GM18519 (cell line): ENCODE measurements at regions not wholly inside any gene's neighbourhood (a gene's known extent, or its start where the extent isn't known, plus 50 kb on each side); places are given as distances from the start of the nearest gene placed in this dataset.
"Not testable (repeated sequence)": the region's sequence is repeated elsewhere in the genome, so short reads cannot be mapped to it uniquely, and the experiment has no call there.

ENCODE experiments used
- ATAC-seq: cut with Tn5 transposase; IDR thresholded peaks from one replicate; pipeline ENCODE4 v1.9.1; 2021; ENCODE audit warnings: mild to moderate bottlenecking, moderate library complexity; ENCODE audit not compliant: unreplicated experiment, low FRiP score

DNA sequence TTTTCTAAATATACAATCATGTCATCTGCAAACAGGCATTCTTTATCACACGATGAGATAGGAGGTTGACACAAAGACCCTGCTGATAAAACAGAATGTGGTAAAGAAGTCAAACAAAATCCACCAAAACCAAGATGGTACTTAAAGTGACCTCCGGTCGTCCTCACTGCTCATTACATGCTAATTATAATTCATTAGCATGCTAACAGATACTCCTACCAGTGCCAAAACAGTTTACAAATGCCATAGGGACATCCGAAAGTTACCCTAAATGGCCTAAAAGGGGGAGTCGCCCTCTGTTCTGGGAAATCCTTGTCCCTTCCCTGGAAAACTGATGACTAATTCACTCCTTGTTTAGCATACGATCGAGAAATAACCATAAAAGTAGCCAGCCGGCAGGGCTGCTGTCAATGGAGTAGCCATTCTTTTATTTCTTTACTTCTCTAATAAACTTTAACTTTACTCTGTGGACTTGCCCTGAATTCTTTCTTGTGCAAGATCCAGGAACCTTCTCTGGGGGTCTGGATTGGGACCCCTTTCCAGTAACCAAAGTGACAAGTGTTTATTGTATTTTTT lies 126.6 kb downstream of the CCDC71L start:
- no peak for ATAC-seq

- ATAC-seq: not testable (repeated sequence)
Measured at GRCh38 chr7:106530183-106530582, 130.8 kb downstream of the CCDC71L start.

- not testable (repeated sequence) for ATAC-seq
Measured at GRCh38 chr7:106526617-106527016, 134.3 kb downstream of the CCDC71L start.

DNA sequence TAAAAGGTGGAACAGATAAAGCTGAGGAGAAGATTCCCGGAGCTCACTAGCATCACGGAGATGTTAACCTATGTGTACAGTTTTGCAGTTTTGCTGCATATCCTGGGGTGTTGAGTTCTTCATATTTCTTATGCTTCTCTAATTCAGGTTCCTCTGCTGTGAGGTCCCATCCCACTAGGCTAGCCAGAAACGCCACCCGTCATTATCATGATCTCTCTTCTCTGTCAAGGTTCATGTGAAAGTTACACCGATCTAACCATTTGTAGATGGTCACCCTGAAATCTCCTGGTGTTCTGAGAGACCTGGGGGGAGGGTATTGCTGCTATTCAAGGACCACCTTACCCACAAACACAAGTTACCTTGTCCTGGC lies 136.3 kb downstream of the CCDC71L start:
- ATAC-seq: no peak

GRCh38 chr7:106523482-106523881 lies 137.5 kb downstream of the CCDC71L start:
- ATAC-seq: no peak

GRCh38 chr7:106522696-106523095 lies 138.3 kb downstream of the CCDC71L start:
- ATAC-seq: no peak

DNA sequence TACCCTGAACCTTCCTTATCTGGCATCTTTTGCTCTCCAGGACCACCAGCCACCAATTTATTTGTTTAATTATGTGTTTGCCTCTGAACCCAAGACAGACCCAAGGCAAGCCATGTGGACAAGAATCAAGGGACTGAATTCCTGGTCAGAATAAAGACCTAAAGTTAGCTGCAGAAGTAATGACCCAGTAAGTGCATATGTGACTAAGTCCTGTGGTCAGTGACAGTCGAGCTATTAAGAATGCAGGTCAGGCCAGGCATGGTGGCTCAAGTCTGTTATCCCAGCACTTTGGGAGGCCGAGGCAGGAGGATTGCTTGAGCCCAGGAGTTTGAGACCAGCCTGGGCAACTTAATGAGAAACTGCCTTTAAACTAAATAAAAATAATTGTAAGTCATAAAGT lies 139.4 kb downstream of the CCDC71L start:
- no peak for ATAC-seq

DNA sequence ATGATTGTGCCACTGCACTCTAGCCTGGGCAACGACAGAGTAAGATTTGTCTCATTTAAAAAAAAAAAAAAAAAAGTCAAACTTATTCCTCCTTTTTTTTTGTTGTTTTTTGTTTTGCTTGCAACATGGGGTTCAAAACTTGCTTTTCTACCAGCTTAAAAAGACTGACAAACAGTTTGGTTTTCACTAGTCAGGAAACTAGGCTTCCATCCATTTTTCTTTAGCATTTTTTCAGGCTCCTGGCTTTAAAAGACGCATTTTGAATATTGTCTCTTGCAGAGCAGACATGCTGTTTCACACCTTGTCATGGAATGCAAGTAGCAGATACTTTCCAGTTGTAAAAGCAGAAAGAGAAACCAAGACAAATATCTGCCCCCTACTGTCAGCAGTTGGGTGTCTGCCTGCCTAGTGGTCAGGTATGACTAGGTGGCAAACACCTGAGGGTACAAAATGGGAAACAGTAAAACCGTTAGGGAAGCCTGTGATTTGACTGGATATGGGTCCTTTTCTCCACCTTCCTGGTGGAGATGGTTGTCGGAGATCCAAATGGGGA lies 139.9 kb downstream of the CCDC71L start:
- no peak for ATAC-seq

GRCh38 chr7:106518967-106519366 lies 142.0 kb downstream of the CCDC71L start:
- ATAC-seq: no peak

DNA sequence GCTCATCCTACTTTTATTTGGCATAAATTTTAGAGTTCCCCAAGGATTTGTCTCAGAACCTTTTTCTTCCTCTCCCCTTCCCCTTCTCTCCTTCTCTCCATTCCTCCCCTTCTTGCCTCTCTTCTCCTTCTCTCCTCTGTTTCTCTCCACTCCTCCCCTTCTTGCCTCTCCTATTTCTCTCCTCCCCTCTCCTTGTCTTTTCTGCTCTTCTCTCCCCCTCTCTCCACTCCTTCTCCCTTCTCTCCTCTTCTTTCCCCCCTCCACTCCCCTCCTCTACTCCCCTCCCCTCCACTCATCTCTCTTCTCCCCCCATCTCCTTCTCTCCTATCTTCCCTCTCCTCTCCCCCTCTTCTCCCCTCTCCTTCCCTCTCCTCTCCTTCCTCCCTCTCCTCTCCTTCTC lies 142.7 kb downstream of the CCDC71L start:
- no peak for ATAC-seq

GRCh38 chr7:106517508-106517907 lies 143.4 kb downstream of the CCDC71L start:
- ATAC-seq: no peak

GRCh38 chr7:106515321-106515720 lies 145.6 kb downstream of the CCDC71L start:
- no peak for ATAC-seq

DNA sequence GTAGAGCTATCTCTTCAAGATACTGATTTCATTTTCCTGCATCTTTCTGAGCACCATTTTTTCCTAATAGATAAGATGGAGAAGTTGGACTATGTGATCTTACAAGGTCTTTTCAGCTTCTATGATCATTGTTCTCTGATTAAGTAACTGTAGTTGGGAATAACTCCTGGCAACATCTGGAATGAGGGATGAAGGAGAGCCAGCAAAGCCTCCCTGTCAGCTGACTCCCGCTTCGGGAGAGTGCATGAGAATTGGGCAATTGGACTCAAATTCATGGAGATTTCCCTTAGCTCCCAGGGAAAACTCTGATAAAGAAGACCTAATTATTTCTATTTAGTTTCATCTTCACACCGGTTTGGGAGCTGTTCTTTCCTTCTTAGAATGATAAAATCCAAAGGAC lies 146.1 kb downstream of the CCDC71L start:
- no peak for ATAC-seq

DNA sequence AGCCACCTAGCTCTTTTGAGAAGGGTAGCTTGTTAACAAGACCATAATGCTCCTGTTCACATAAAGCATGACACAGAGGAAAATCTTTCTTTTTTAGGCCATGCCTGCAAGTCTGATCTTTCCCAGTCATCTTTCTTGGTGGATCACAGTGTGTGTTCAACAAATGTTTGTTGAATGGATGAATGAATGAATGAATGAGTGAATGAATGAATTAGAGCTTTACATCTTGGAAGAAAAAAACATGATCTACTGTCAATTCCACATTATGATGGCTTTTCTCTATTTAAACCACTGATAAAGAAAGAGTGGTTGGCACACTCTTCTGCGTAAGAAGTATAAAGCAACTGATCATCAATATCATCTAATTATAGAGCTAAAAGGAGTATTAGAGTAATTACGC lies 148.7 kb downstream of the CCDC71L start:
- no peak for ATAC-seq

- no peak for ATAC-seq
Measured at GRCh38 chr7:106504645-106505044, 156.3 kb downstream of the CCDC71L start.

- ATAC-seq: no peak
Measured at GRCh38 chr7:106504207-106504606, 156.8 kb downstream of the CCDC71L start.

DNA sequence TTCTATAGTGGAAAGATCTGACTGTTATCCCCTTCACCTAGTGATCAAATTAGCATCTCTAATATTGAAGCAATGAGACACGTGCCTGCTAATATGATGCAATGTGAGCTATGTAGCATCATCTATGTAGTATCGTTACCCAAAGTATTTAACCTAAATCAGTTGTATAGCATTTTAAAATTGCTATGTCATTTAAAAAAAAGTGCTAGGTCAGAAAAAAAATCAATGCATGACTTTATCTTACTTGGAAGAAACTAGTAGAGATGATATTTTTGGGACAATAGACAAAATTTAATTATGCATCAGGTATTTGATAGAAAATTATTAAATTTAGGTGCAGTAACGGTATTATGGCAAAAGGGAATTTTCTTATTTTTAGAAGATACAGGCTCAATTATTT lies 157.3 kb downstream of the CCDC71L start:
- no peak for ATAC-seq

DNA sequence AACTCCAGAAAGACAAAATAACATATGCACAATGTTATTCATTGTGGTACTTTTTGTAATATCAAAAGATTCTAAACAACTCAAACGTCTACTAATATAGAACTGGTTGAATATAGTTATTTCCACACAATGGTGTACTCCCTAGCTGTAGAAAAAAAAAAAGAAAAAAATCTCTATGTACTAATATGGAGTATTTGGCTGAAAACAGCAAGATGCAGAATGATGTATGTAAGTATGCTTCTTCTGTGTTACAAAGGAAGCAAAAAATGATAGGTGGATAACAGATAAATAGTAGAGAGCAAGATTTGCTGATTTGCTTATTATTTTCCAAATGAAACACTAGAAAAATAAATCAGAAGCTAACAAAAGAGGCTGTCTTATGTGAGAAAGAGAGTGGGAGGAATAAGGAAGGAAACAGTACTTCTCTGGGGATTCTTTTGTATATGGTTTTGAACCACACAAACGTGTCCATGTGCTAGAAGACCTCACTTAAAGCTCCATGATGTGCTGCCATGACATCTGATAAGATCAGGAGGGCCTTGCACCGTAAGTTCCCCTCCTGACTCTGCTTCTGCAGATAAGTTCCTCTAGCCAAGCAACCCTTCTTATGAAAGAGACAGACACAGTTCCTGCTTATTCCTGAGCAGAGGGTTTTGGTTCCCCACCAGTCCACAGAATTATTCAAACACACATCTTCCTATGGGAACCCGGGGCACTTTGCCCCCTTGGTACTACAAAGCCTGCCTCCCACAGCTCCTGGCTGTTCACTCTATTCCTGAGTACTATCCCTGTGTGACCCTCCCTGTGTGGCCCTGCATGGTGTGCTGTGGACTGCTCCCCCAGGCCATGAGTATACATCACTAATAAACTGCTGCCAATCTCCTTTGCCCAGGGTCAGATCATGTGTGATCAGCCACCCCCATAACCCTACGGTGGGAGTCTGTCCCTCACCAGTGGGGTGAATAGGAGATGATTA lies 159.1 kb downstream of the CCDC71L start:
- ATAC-seq: no peak

- no peak for ATAC-seq
Measured at GRCh38 chr7:106499897-106500296, 161.1 kb downstream of the CCDC71L start.

- not testable (repeated sequence) for ATAC-seq
Measured at GRCh38 chr7:106498005-106498404, 163.0 kb downstream of the CCDC71L start.

- ATAC-seq: no peak
Measured at GRCh38 chr7:106493041-106493731, 167.8 kb downstream of the CCDC71L start.
